GM12878 (cell line): ENCODE measurements at regions not wholly inside any gene's neighbourhood (a gene's known extent, or its start where the extent isn't known, plus 50 kb on each side); places are given as distances from the start of the nearest gene placed in this dataset.

Source experiments
- ATAC-seq: fragments of 200-7000 bp; cut with Tn5 transposase; 3 replicates; pipeline ENCODE4 v1.9.1; 2020; ENCODE audit warnings: mild to moderate bottlenecking, moderate library complexity
- BruUV-seq: library from RNA; stranded (reverse); fragments of 400-500 nt; replicated peaks from 2 replicates; lab custom pipeline; 2021; lab: Mats Ljungman, UMichigan
- CTCF ChIA-PET: fragments of 300-600 bp; sonication (Branson Sonifier 250); formaldehyde crosslinking; extraction: SDS; loops from one replicate; lab custom pipeline; 2021; ENCODE audit warnings: inconsistent platforms; lab: Yijun Ruan, JAX
- POLR2A ChIA-PET: fragments of 350-600 bp; formaldehyde crosslinking; extraction: SDS; loops from one replicate; lab custom pipeline; 2021; ENCODE audit warnings: inconsistent platforms; lab: Charles Lee
- RAD21 ChIA-PET: fragments of 300-600 bp; sonication (Branson Sonifier 250); formaldehyde crosslinking; loops from one replicate; lab custom pipeline; 2023; ENCODE audit warnings: antibody characterized with exemption; ENCODE audit not compliant: unreplicated experiment; lab: Charles Lee
- SMC1A ChIA-PET: fragments of 300-600 bp; sonication (Branson Sonifier 250); formaldehyde crosslinking; loops from one replicate; lab custom pipeline; 2023; ENCODE audit not compliant: unreplicated experiment, uncharacterized antibody; lab: Charles Lee
- DNase-seq: peaks from one replicate; pipeline ENCODE4 v3.0.0-alpha.2; 2011; ENCODE audit warnings: low read depth, low spot score
- FAIRE-seq: peaks from 3 replicates; lab custom pipeline; 2011; peaks lifted over from hg19 to GRCh38; lab: Jason Lieb, UNC
- H2AFZ ChIP-seq: 2 replicates; pipeline ENCODE4 v1.6.0; 2011; ENCODE audit warnings: low read depth, low read length, control low read depth; ENCODE audit not compliant: control insufficient read depth
- H3K27ac ChIP-seq: 2 replicates; pipeline ENCODE4 v1.5.1; 2011; ENCODE audit warnings: control low read depth; ENCODE audit not compliant: control insufficient read depth, insufficient read depth
- H3K27me3 ChIP-seq, 2 experiments: replicated peaks in 1 of 2; 2 replicates each; pipeline versions ENCODE4 v1.6.0 to v1.6.1; 2011; ENCODE audit warnings: low read length in 1 of 2; ENCODE audit not compliant: control insufficient read depth in 2 of 2, insufficient read depth in 2 of 2
- H3K36me3 ChIP-seq, 2 experiments: 2 replicates each; pipeline ENCODE4 v1.5.1; 2011; ENCODE audit warnings: low read length in 1 of 2; ENCODE audit not compliant: control insufficient read depth in 2 of 2, insufficient read depth in 2 of 2
- H3K4me1 ChIP-seq: 2 replicates; pipeline ENCODE4 v1.6.1; 2011; ENCODE audit warnings: mild to moderate bottlenecking, low read length, moderate library complexity, mixed read lengths; ENCODE audit not compliant: control insufficient read depth, insufficient read depth
- H3K4me2 ChIP-seq: 2 replicates; pipeline ENCODE4 v1.6.0; 2011; ENCODE audit warnings: control low read depth; ENCODE audit not compliant: control insufficient read depth, insufficient read depth
- H3K4me3 ChIP-seq: fragments of 200-600 bp; sonication (generic); 2 replicates; pipeline ENCODE4 v1.5.1; 2016
- H3K79me2 ChIP-seq: 2 replicates; pipeline ENCODE4 v1.6.0; 2011; ENCODE audit warnings: low read length; ENCODE audit not compliant: control insufficient read depth, insufficient read depth
- H3K9ac ChIP-seq: 2 replicates; pipeline ENCODE4 v1.8.0; 2011; ENCODE audit warnings: low read length, control low read depth, mixed read lengths; ENCODE audit not compliant: control insufficient read depth, insufficient read depth
- H3K9me3 ChIP-seq: replicated peaks from 3 replicates; pipeline ENCODE4 v1.5.1; 2011; ENCODE audit warnings: mild to moderate bottlenecking, low read length; ENCODE audit not compliant: control insufficient read depth, insufficient read depth
- H4K20me1 ChIP-seq: 2 replicates; pipeline ENCODE4 v1.6.0; 2011; ENCODE audit not compliant: control insufficient read depth, insufficient read depth
- BCL11A ChIP-seq: IDR thresholded peaks from 2 replicates; pipeline ENCODE4 v1.6.1; 2011; ENCODE audit warnings: low read depth, low read length
- CEBPZ ChIP-seq: fragments of 150-350 bp; IDR thresholded peaks from 2 replicates; pipeline ENCODE4 v1.6.1; 2016; ENCODE audit warnings: low read depth, low read length
- CREB1 ChIP-seq: IDR thresholded peaks from 2 replicates; pipeline ENCODE4 v1.6.1; 2012; ENCODE audit warnings: low read depth, mild to moderate bottlenecking, inconsistent platforms
- FOXK2 ChIP-seq: fragments of 450-650 bp; IDR thresholded peaks from 2 replicates; pipeline ENCODE4 v1.6.1; 2017; ENCODE audit warnings: mild to moderate bottlenecking, moderate library complexity
- HCFC1 ChIP-seq: fragments of 150-350 bp; IDR thresholded peaks from 2 replicates; pipeline ENCODE4 v1.6.1; 2014; ENCODE audit warnings: low read length
- IKZF2 ChIP-seq, 2 experiments: fragments of 450-650 bp; IDR thresholded peaks; 2 replicates each; pipeline ENCODE4 v1.6.1; 2017; ENCODE audit warnings: mild to moderate bottlenecking in 2 of 2, moderate library complexity in 2 of 2
- LARP7 ChIP-seq: fragments of 450-650 bp; IDR thresholded peaks from 2 replicates; pipeline ENCODE4 v1.6.1; 2017; ENCODE audit warnings: mild to moderate bottlenecking
- NR2C1 ChIP-seq: fragments of 450-650 bp; IDR thresholded peaks from 2 replicates; pipeline ENCODE4 v1.6.1; 2017; ENCODE audit warnings: antibody characterized with exemption, mild to moderate bottlenecking, moderate library complexity
- PKNOX1 ChIP-seq: fragments of 450-650 bp; IDR thresholded peaks from 2 replicates; pipeline ENCODE4 v1.6.1; 2016; ENCODE audit warnings: mild to moderate bottlenecking
- RFX5 ChIP-seq: IDR thresholded peaks from 2 replicates; pipeline ENCODE4 v1.6.1; 2011; ENCODE audit warnings: low read depth, low read length, improper control_type of control experiment
- SP1 ChIP-seq: IDR thresholded peaks from one replicate; pipeline ENCODE4 v1.6.1; 2011; ENCODE audit warnings: low read depth, low read length
- ZBTB33 ChIP-seq: fragments of 450-650 bp; IDR thresholded peaks from 2 replicates; pipeline ENCODE4 v1.6.1; 2017; ENCODE audit warnings: mild to moderate bottlenecking
- ZNF592 ChIP-seq: fragments of 450-650 bp; IDR thresholded peaks from 2 replicates; pipeline ENCODE4 v1.6.1; 2017; ENCODE audit warnings: mild to moderate bottlenecking, moderate library complexity
- ZSCAN29 ChIP-seq: fragments of 450-650 bp; IDR thresholded peaks from 2 replicates; pipeline ENCODE4 v1.6.1; 2017; ENCODE audit warnings: mild to moderate bottlenecking, moderate library complexity
- WGBS: methylation state at CpG from one replicate; pipeline ENCODE4 v1.1.6; 2016; ENCODE audit warnings: low lambda C conversion rate; ENCODE audit not compliant: insufficient replicate concordance, insufficient coverage; ENCODE audit errors: missing lambda C conversion rate; 5-methylcytosine and 5-hydroxymethylcytosine counted together
- in situ Hi-C: fragments of 300-500 bp; cut with MboI; formaldehyde crosslinking; loops from 9 replicates; pipeline ENCODE4 v1.14.3; 2018; ENCODE audit warnings: mixed read lengths
- intact Hi-C: fragments of 100-400 bp; cut with micrococcal nuclease; formaldehyde crosslinking; loops from one replicate; pipeline ENCODE4 v1.14.2; 2022; ENCODE audit not compliant: unreplicated experiment

- no TSS peak for BruUV-seq
- H3K36me3 ChIP-seq = no peaks in the 10 kb centered on the region
- in situ Hi-C loops = no loop called here
Measured at GRCh38 chr2:104537116-104537515, 316.8 kb upstream of the POU3F3 start.

More at GRCh38 chr2:104537116-104537515, 316.8 kb upstream of the POU3F3 start:
- POLR2A ChIA-PET = no interaction called here
- H3K27ac ChIP-seq = no peak overlapping the region
- ATAC-seq (no peak), DNase-seq (no peak), FAIRE-seq (no peak)
- no peak overlapping the region for H2AFZ ChIP-seq
- no peaks in the 10 kb centered on the region for H3K4me1 ChIP-seq
- H3K9ac ChIP-seq = no peak overlapping the region
- H3K4me3 ChIP-seq = no peak overlapping the region
- TF ChIP-seq IKZF2 (IDR thresholded peaks at IDR 0.05) (no peak), RFX5 (no peak), LARP7 (no peak), CREB1 (no peak), BCL11A (no peak), NR2C1 (no peak), HCFC1 (no peak), CEBPZ (no peak), PKNOX1 (no peak), ZSCAN29 (no peak), ZNF592 (no peak), SP1 (no peak), ZBTB33 (no peak), FOXK2 (no peak)
- 14% methylated on average over 5 of the region's 5 CpGs for WGBS
- RAD21 ChIA-PET = no interaction called here
- H3K4me2 ChIP-seq = no peak overlapping the region
- H3K27me3 ChIP-seq = no peaks in the 10 kb centered on the region
- SMC1A ChIA-PET = interaction anchor here (0.6 kb wide), 1 partner anchor 451 kb away, joined by 3 read pairs; no protein-coding TSS in a partner anchor
- CTCF ChIA-PET = no interaction called here
- intact Hi-C loops = no loop called here
- H3K9me3 ChIP-seq = no peaks in the 10 kb centered on the region
- no peaks in the 10 kb centered on the region for H3K79me2 ChIP-seq
- H4K20me1 ChIP-seq = no peaks in the 10 kb centered on the region
